ENCODE measurements at regions not wholly inside any gene's neighbourhood (a gene's known extent, or its start where the extent isn't known, plus 50 kb on each side); places are given as distances from the start of the nearest gene placed in this dataset.
"Not testable (repeated sequence)": the region's sequence is repeated elsewhere in the genome, so short reads cannot be mapped to it uniquely, and the experiment has no call there.

- no peak overlapping the region for H3K4me3 ChIP-seq (replicated peaks in 1 of 3)
- no peaks in the 10 kb centered on the region for H3K36me3 ChIP-seq
- TF ChIP-seq POLR2A (IDR thresholded peaks at IDR 0.05), result no peak
- peak in 2 of 6 experiments; percentile 21 to 29 for TF ChIP-seq CTCF (IDR thresholded peaks at IDR 0.05)
- H3K4me1 ChIP-seq, result no peaks in the 10 kb centered on the region
- intact Hi-C loops (cut with DNase I), result no loop called here
- H3K27me3 ChIP-seq, result no peaks in the 10 kb centered on the region
- 50 to 56% methylated on average over 10 of the region's 10 CpGs for WGBS, 2 donors
- H3K27ac ChIP-seq, result no peak overlapping the region
- peak in 1 of 2 donors; percentile 15 for DNase-seq
- no peaks in the 10 kb centered on the region for H3K9me3 ChIP-seq
Measured at GRCh38 chr12:85424581-85425348, 144.7 kb downstream of the ALX1 start.

- TF ChIP-seq CTCF (IDR thresholded peaks at IDR 0.05) (no peak), POLR2A (IDR thresholded peaks at IDR 0.05) (no peak)
- Histone ChIP-seq H3K4me1 (no peaks in the 10 kb centered on the region), H3K4me3 (replicated peaks in 1 of 3) (no peak overlapping the region), H3K27ac (no peak overlapping the region), H3K27me3 (no peaks in the 10 kb centered on the region), H3K36me3 (no peaks in the 10 kb centered on the region), H3K9me3 (no peaks in the 10 kb centered on the region)
- 22 to 27% methylated on average over 1 of the region's 1 CpG for WGBS, 2 donors
- intact Hi-C loops (cut with DNase I), result no loop called here
- DNase-seq, result no peak
Measured at GRCh38 chr12:85425349-85425612, 145.3 kb downstream of the ALX1 start.

- WGBS, 2 donors, result 60 to 77% methylated on average over 4 of the region's 4 CpGs
- Histone ChIP-seq H3K4me1 (no peaks in the 10 kb centered on the region), H3K4me3 (replicated peaks in 1 of 3) (no peak overlapping the region), H3K36me3 (no peaks in the 10 kb centered on the region), H3K27ac (no peak overlapping the region), H3K27me3 (no peaks in the 10 kb centered on the region), H3K9me3 (no peaks in the 10 kb centered on the region)
- no peak for DNase-seq
- intact Hi-C loops (cut with DNase I), result no loop called here
- TF ChIP-seq CTCF (IDR thresholded peaks at IDR 0.05) (no peak), POLR2A (IDR thresholded peaks at IDR 0.05) (no peak)
Measured at GRCh38 chr12:85425926-85426325, 145.9 kb downstream of the ALX1 start.

- DNase-seq; H3K36me3 ChIP-seq; H3K9me3 ChIP-seq; H3K27me3 ChIP-seq; H3K4me1 ChIP-seq; H3K27ac ChIP-seq; intact Hi-C loops (cut with DNase I); H3K4me3 ChIP-seq (replicated peaks in 1 of 3): not testable (repeated sequence)
Measured at GRCh38 chr12:85433148-85433547, 153.1 kb downstream of the ALX1 start.

- WGBS, 2 donors, result 63 to 76% methylated on average over 1 of the region's 1 CpG
- no peak overlapping the region for H3K4me3 ChIP-seq (replicated peaks in 1 of 3)
- H3K4me1 ChIP-seq, result no peaks in the 10 kb centered on the region
- no peak for DNase-seq
- no peak for TF ChIP-seq CTCF (IDR thresholded peaks at IDR 0.05)
- TF ChIP-seq POLR2A (IDR thresholded peaks at IDR 0.05), result no peak
- intact Hi-C loops (cut with DNase I), result no loop called here
- H3K27me3 ChIP-seq, result no peaks in the 10 kb centered on the region
- H3K27ac ChIP-seq, result no peak overlapping the region
- H3K36me3 ChIP-seq, result no peaks in the 10 kb centered on the region
- H3K9me3 ChIP-seq, result no peaks in the 10 kb centered on the region
Measured at GRCh38 chr12:85440271-85440670, 160.3 kb downstream of the ALX1 start.

GRCh38 chr12:85441025-85441424, 161.0 kb downstream of the ALX1 start:
- no peaks in the 10 kb centered on the region for H3K9me3 ChIP-seq
- no peak overlapping the region for H3K27ac ChIP-seq
- intact Hi-C loops (cut with DNase I), result no loop called here
- WGBS, 2 donors, result 86 to 88% methylated on average over 3 of the region's 3 CpGs
- TF ChIP-seq POLR2A (IDR thresholded peaks at IDR 0.05) (no peak), CTCF (IDR thresholded peaks at IDR 0.05) (no peak)
- H3K4me1 ChIP-seq, result no peaks in the 10 kb centered on the region
- no peaks in the 10 kb centered on the region for H3K27me3 ChIP-seq
- no peaks in the 10 kb centered on the region for H3K36me3 ChIP-seq
- H3K4me3 ChIP-seq (replicated peaks in 1 of 3), result no peak overlapping the region
- no peak for DNase-seq
